ENCODE measurements at regions not wholly inside any gene's neighbourhood (a gene's known extent, or its start where the extent isn't known, plus 50 kb on each side); places are given as distances from the start of the nearest gene placed in this dataset.
A peak's percentile ranks its signal among the peaks of the same experiment; 100 is the strongest.
"Not testable (repeated sequence)": the region's sequence is repeated elsewhere in the genome, so short reads cannot be mapped to it uniquely, and the experiment has no call there.

GRCh38 chr10:124197371-124198124, 104.2 kb upstream of the CHST15 start:
- Histone ChIP-seq H3K4me1 (no peaks in the 10 kb centered on the region), H3K36me3 (no peaks in the 10 kb centered on the region), H3K27me3 (no peaks in the 10 kb centered on the region), H3K27ac (no peak overlapping the region), H3K9me3 (no peaks in the 10 kb centered on the region), H3K4me3 (no peak overlapping the region)
- WGBS = 77% methylated on average over 25 of the region's 25 CpGs
- DNase-seq (ENCODE audit: low spot score in 2 of 2) = no peak
- TF ChIP-seq POLR2AphosphoS5 (IDR thresholded peaks at IDR 0.05) (no peak), EP300 (IDR thresholded peaks at IDR 0.05) (no peak), CTCF (IDR thresholded peaks at IDR 0.05) (no peak), POLR2A (IDR thresholded peaks at IDR 0.05) (no peak)

GRCh38 chr10:124196659-124197058, 103.3 kb upstream of the CHST15 start:
- Histone ChIP-seq H3K27me3 (no peaks in the 10 kb centered on the region), H3K36me3 (no peaks in the 10 kb centered on the region), H3K4me1 (no peaks in the 10 kb centered on the region), H3K27ac (no peak overlapping the region), H3K4me3 (no peak overlapping the region), H3K9me3 (no peaks in the 10 kb centered on the region)
- DNase-seq (ENCODE audit: low spot score in 2 of 2) = no peak
- TF ChIP-seq CTCF (IDR thresholded peaks at IDR 0.05) (no peak), POLR2AphosphoS5 (IDR thresholded peaks at IDR 0.05) (no peak), EP300 (IDR thresholded peaks at IDR 0.05) (no peak), POLR2A (IDR thresholded peaks at IDR 0.05) (no peak)
- 60% methylated on average over 5 of the region's 5 CpGs for WGBS

- Histone ChIP-seq H3K4me1 (no peaks in the 10 kb centered on the region), H3K27me3 (no peaks in the 10 kb centered on the region), H3K4me3 (no peak overlapping the region), H3K27ac (no peak overlapping the region), H3K9me3 (no peaks in the 10 kb centered on the region), H3K36me3 (no peaks in the 10 kb centered on the region)
- no peak for TF ChIP-seq CTCF (IDR thresholded peaks at IDR 0.05)
- WGBS = 83% methylated on average over 2 of the region's 2 CpGs
- peak in 1 of 2 donors; percentile 8 for DNase-seq (ENCODE audit: low spot score in 2 of 2)
Measured at GRCh38 chr10:124194199-124194824, 100.9 kb upstream of the CHST15 start.

GRCh38 chr10:124193309-124193696, 99.9 kb upstream of the CHST15 start:
- DNase-seq (ENCODE audit: low spot score in 2 of 2) = peak in 1 of 2 donors; percentile 52
- 93% methylated on average over 4 of the region's 8 CpGs for WGBS
- no peaks in the 10 kb centered on the region for H3K36me3 ChIP-seq
- TF ChIP-seq POLR2A (IDR thresholded peaks at IDR 0.05) (no peak), EP300 (IDR thresholded peaks at IDR 0.05) (no peak), POLR2AphosphoS5 (IDR thresholded peaks at IDR 0.05) (no peak), CTCF (IDR thresholded peaks at IDR 0.05) (no peak)
- H3K9me3 ChIP-seq = no peaks in the 10 kb centered on the region
- H3K4me1 ChIP-seq = no peaks in the 10 kb centered on the region
- H3K27me3 ChIP-seq = no peaks in the 10 kb centered on the region
- H3K4me3 ChIP-seq = no peak overlapping the region
- H3K27ac ChIP-seq = no peak overlapping the region

- DNase-seq (ENCODE audit: low spot score in 2 of 2) = peak in 1 of 2 donors; percentile 16
- not testable (repeated sequence) for H3K27me3 ChIP-seq, H3K4me3 ChIP-seq, H3K9me3 ChIP-seq, H3K36me3 ChIP-seq, H3K4me1 ChIP-seq, H3K27ac ChIP-seq
- WGBS = 92% methylated on average over 5 of the region's 5 CpGs
Measured at GRCh38 chr10:124192664-124193308, 99.4 kb upstream of the CHST15 start.

GRCh38 chr10:124190476-124190875, 97.1 kb upstream of the CHST15 start:
- not testable (repeated sequence) for DNase-seq (ENCODE audit: low spot score in 2 of 2); H3K9me3 ChIP-seq; H3K4me3 ChIP-seq; H3K36me3 ChIP-seq; H3K27me3 ChIP-seq; H3K27ac ChIP-seq; H3K4me1 ChIP-seq
- WGBS = 66% methylated on average over 2 of the region's 2 CpGs

Measured in suprapubic skin (tissue), 4 donors.